Stimulated activated CD8-positive, alpha-beta memory T cell treated with anti-CD3 and anti-CD28 coated beads, Interleukin-12 subunit alpha, Interleukin-12 subunit beta, amount 100 ng/mL, for 4 hours (primary cell): ENCODE measurements at regions not wholly inside any gene's neighbourhood (a gene's known extent, or its start where the extent isn't known, plus 50 kb on each side); places are given as distances from the start of the nearest gene placed in this dataset.

Experiments used
- DNase-seq: peaks from one replicate; pipeline ENCODE4 v3.0.0-alpha.2; 2020; ENCODE audit warnings: low read depth

DNA sequence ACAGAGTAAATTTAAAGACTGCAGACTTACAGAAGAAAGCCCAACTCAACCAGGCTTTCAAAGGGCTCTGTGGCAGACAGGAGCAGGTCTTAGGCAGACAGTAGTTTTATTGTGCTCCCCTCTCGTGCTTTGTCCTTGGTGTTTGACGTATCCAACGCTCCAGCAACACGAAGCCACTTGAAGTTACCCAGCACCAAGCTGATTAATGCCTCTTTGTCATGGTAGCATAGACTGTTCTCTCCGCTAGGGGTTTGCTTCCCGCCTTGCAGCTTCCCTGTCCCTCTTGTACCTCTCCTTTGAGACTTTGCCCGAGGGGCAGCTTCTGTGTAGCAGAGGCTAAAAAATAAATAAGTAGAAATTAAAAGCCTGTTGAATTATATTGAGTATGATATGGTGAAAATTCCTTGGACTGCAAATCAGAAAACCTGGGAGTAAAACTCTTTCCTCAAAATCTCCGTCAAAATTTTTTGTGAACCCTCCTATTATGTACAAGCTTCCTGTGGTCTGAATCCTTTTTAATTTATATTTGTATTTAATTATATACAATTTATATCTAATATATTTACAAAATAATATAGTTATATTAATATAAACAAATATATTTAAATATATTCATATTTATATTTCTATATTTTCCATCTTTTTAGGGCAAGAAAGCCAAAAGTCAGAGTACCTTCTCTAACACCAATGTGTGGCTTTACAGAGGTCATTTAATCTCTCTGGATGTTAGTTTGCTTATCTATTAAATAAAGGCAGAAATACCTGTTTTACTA lies 405.4 kb downstream of the DMAC1 start:
- no peak for DNase-seq

DNA sequence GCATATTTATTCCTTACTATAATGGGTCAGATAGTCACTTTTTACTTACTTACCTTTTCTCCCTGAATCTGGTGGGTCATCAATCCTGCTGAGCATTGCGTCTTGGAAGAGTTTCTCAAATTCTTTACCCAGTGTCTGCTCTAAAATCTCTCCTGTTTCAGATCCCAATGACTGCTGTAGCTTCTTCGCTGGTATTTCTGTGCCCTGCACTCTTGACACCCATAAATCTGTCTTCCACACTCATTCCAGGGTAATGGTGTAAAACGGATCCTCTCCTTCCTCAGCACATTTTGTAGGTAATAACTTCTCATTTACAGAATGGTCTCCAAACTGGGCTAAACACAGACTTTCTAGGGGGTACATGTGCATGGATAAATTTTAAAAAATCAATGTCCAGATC lies 407.4 kb downstream of the DMAC1 start:
- DNase-seq, result no peak

DNA sequence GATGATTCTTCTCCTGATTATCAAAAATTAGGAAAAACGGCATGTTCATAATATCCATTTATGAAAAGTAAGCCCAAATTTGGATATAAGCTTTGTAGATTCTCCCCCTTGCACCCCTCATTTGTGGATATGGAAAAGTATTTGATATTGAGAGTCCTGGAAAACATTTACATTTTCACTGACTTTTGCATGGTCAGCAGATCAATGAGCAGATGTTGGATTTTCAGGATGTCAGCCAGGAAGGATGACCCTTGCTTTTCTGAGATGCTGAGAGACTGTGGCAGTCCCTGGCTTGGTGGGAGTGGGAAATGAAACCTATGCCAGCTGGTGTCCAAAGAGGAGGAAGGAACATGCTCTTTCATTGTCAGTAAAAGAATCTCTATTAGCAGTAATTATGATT lies 410.8 kb downstream of the DMAC1 start:
- DNase-seq, result no peak

DNA sequence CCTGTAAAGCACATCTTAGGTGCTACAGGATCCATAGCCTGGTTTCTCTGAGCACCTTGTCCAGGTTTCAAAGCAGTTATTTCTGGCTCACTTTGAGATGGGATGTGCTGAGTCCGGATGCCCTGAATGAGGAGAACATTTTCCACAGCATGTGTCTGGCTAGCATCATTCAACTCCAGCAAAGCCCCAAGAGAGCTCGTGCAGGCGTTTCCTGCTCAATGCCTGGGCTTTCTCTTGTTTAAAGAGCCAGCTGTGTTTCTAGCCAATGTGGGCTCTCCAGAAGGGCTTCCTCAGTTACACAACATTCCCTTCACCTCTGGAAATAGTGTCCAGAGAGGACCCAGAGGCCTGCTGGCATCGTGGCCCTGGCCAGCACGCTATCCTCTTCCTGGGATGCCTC lies 411.7 kb downstream of the DMAC1 start:
- DNase-seq, result no peak

DNA sequence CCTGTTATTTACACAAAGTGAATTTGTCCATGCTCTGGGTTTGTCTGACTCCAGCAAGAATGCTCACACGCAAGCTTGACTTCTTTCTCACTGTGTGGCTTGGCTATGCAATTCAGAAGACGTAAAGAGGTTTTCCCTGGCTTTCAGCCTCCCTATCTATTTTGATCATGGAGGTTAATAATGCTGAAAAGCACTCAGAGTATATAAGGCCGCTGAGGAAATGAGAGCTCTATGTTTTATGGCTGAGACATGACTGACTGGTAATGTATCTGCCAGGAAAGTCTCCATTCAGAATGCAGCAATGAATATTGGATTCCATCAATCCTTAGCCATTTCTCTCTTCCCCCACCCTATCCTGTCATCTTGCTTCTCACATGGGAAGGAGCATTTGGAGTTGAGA lies 417.3 kb downstream of the DMAC1 start:
- DNase-seq, result no peak

DNA sequence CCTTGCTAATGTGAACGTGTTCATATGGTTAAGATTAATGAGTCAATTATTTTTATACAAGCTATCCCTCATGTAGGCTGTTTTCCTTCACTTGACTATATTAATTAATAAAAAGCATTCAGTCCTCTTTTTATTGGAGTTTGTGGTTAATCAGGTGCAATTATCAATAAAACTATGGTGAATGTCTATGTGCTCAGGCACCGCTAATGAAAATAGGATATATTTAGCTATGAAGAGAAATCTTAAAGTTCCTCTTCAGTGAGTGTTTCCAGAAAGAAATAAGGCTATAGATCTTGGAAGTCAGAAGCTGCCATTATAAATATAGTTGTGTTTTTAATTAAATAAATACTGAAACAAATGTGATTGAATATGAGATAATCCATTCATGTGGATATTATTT lies 422.1 kb downstream of the DMAC1 start:
- no peak for DNase-seq

DNA sequence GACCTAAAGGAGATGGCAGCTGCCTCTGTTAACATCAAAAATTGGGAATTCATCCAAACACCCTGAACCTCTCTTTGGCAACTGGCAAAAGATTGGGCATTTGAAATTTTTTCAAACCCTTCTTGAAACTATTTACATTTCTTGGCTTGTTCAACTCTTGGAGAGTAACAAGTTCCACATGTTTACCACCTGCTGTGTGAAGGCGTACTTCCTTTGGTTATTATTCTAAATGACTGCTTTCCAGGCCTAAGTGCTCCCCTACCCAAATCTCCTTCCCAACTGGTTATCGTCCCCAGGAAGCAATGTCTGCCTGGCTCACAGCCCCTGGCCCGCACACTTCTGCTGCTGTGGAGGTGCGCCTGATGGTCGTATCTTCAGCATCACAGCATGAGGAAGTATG lies 422.7 kb downstream of the DMAC1 start:
- DNase-seq, result no peak

DNA sequence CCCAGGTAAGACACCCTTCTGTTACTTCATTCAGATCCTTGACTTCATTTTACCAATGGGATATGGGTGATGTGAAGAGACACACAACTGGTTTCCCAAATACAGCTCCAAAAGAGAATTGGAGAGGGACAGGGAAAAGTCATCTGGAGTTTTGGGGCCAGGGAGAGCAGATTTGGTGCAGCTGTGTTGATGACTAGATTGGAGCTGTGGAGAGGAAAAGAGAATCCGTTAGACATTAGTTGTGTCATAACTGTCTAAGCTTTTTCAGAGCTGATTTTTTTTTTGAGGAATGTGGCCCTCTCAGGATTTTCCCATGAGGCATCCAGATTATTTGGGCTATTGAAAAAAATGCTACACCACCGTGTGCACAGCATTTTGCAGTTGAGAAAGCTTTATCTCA lies 423.4 kb downstream of the DMAC1 start:
- DNase-seq, result no peak

DNA sequence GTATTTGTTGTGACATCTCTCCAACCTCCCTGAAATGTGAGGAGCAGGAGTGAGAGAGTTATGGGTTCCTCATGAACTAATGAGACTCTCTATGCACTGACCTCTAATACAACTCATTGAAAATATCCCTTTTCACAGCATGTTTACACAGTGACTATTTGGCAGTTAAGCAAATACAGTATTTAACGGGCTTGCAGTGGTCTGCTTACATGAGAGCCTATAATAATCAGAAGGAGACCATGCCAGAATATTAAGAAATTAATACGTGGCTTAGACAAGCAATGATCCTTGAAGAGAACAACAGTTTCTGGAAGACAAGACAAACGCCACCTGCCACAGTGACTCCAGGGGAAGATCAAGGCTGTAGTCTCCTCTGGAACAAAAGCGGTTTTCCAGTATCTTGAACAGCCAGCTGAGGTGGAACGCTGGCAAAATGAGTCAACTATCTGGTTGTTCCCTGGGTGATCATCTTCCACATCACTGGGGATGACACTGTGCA lies 424.5 kb downstream of the DMAC1 start:
- no peak for DNase-seq

DNA sequence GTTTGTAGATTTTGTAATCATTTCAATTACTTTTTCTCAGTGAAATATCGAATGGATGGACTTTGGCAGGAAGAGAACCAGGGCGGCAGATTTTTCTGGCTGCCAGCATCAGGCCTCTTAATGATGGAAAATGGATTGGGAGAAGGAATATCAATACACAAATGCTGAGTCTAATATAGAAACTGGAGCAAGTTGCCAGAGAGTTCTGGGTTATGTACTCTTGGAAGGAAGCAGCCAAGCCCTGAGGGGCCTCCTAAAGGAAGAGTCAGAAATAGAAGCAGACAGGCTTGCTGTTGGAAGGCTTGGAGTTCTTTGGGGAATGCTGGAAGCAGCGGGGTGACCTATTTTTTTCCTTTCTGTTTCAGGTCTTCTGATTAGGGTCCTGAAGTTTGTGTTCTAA lies 428.6 kb downstream of the DMAC1 start:
- DNase-seq, result no peak

DNA sequence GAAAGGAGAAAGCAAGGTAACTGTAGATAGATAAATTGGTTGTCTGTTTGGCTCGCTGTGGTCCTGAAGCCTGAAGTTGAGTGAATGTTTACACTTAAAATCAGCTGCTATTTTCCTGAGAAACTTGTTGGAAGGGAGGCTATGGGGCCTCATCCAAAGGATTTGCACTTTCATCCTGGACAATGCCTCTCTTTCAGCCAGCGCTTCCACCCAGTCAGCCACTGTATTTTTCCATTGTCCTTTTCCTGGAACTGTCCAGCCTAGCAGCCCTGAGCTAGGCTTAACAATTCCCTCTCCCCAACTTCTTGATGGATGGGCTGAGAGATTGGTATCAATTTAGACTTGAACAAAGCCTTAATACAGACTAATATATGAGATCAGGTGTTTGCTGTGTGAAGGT lies 429.2 kb downstream of the DMAC1 start:
- DNase-seq, result no peak

DNA sequence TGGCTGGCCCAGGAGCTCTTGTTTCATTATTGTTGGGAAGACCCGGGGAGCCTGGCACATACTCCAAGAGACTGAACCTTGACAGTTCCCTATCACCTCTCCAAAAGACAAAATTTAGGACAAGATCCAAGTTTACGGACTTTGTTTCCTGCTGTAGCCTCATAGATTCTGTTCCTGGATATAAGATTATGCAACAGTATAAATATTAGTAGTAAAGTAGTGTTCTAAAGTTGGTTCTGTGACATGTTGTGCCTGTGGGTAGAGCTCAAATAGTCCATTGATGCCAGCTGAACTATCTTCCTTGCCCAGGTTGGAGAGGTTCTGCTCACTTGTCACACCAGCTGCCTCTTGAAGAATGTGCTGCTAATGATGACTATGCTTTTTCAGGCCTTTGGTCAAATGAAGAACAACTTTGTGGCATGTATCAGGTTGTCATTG lies 430.2 kb downstream of the DMAC1 start:
- no peak for DNase-seq

DNA sequence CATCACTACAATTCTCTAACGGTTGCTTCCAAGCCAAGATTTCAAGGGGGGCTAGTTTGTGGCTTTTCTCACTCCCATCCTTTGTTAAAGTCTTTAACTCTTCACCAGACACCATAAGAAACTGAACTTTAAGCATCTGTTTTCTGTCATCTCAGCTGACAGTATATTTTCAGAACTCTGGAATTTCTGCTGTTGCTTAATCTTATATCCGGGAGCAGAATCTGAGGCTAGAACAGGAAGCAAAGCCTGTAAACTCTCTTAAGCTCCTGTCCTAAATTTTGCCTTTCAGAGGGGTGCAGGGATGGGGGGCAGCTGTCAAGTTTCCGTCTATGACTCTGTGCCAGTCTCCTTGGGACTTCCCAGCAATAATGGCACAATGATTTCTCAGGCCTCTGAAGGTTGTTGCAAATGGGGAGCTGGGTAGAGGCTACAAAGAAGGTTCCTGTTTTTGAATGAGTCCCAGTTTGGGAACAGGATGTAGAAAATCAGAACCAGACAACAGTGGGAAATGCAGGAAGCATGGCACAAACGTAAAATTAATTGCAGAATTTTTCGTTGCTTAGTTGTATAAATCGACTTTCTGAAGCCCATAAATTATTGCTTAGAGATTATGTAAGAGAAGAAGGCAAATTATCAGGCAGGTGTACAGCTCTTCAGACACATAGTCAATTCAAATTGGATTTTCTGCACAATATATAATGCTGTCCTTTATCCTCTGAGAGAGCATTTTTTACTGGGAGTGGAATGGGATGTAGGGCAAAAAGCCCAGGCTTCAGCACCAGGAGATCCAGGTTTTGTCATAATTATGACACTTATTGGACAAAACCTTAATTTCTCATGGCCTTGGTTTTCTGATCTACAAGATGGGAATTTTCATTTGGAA lies 430.9 kb downstream of the DMAC1 start:
- no peak for DNase-seq

DNA sequence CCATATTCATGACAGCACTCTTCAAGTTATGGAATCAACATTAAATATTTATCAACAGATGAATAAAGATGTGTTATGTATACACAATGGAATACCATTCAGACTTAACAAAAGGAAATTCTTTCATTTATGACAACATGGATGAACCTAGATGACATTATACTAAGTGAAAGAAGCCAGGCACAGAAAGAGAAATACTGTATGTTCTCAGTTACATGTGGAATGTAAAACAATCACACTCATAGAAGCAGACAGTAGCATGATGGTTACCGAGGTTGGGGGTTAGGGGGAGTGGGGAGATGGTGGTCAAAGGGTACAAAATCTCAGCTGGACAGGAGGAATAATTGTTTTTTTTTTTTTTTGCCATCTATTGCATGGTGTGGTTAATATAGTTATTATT lies 431.9 kb downstream of the DMAC1 start:
- DNase-seq, result no peak

DNA sequence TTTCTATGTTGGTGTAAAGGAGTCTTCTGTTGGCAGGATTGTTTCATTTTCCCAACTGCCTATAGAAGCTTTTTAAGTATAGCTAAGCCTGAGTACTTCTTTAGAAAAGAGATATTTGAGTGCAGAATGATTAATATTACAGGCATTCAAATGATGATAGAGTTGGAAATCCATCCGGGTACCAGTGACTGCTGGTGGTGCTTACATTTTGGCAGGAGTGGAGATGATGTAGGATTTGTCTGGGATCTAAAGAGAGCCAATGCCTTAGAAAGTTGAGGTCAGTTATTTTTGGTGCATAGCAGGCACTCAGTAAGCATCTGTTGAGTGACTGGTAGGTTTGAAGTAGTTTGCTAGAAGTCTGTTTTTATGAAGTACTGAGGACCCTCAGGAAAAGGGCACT lies 433.5 kb downstream of the DMAC1 start:
- no peak for DNase-seq

DNA sequence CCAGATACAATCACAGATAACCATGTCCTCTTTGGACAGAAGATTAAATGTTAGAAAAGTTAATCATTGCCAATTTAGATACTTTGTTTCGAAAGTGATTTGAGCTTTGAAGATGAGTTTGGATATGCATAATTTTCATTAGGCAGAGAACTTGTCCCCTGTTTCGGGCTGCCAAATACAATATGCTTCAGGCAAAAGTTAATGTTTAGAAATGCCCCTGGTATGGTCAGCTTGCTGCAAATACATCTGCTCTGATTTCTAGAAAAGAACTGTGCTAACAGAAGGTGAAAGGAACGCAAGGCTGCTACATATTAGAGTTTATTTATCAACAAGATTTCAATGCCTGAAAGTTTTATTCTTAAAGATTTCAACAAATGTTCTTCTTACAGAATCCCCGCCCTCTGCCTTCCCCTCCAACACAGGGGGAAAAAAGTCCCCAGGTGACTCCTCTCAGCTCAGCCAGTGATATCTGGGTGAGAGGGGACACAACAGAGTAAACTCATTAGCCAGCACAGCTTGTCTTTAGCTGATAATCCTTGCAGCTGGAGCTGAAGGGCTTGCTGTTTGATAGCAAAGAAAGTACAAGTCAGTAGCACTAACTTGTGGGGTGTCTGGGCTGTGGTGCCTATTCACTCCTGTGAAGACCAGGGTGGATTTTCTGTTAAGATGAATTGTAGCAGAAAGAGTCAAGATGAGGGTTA lies 435.7 kb downstream of the DMAC1 start:
- no peak for DNase-seq

DNA sequence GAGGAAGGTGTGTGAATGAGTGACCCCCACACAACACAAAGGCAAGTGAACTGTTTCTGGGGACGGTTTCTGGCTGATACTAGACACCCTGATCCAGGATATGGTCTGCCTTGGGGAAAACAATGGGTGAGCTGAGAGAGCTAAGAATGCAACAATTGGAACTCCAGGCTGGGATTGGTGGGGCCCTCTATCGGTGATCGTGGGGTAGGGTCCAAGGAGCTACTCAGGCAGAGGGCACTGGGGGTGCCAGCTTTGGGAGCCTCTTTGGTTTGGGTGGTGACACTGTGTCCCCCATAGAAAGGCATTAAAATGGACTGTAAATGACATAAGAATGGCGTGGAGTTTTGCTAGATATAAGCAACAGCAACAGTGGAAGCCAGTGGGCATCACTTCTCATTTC lies 439.1 kb downstream of the DMAC1 start:
- DNase-seq, result no peak

DNA sequence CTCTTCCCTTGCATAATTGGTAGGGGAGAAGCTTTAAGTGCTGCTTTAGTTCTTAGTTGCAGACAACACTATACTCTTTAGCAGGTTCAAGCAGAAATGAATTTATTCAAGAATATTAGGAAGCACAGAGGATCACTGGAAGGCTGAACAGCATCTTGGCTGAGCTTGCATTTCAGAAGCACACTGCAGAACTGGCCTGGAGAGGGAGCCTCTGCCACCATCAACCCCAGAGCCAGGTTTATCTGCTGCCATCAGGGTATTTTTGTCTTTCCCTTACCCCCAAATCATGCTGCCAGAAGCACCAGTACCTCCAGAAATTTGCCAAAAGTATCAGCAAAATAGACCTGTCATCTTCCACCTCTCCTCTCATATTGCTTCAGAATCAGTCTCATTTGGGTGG lies 440.7 kb downstream of the DMAC1 start:
- DNase-seq, result no peak

DNA sequence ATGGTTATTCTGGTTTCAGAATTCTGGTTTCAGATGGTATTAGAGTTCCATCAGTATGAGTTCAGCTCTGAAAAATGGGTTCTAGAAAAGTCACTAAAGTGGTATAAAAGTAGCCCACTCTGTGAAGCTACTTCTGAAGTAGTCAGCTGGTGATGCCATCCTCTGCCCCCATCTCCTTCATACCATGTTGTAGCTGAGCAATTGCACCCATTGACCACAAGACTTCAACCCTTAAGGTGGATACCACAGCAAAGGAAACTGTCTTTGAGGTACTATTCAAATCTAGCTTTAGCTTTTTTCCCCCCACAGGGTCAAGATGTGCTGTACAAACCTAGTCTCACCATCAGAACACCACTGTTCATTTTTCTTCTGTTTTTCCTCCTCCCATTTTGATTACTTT lies 444.9 kb downstream of the DMAC1 start:
- DNase-seq, result no peak

DNA sequence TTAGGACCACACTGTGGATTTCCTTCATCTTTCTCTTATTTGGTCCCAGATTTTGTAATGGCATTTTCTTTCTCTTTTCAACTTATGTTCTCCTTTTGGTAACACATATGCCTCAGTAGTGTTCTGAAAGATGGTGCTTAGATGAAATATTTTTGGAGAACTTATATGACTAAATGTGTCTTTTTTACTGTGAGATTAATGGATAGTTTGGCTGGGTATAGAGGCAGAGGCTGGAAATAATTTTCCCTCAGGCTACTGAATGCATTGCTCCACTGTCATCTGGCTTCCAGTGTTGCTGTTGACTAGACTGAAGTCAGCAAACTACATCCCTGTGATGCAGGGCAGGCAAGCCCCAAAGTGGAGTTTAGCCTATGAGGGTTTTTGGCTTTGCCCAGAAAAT lies 450.9 kb downstream of the DMAC1 start:
- DNase-seq, result no peak

DNA sequence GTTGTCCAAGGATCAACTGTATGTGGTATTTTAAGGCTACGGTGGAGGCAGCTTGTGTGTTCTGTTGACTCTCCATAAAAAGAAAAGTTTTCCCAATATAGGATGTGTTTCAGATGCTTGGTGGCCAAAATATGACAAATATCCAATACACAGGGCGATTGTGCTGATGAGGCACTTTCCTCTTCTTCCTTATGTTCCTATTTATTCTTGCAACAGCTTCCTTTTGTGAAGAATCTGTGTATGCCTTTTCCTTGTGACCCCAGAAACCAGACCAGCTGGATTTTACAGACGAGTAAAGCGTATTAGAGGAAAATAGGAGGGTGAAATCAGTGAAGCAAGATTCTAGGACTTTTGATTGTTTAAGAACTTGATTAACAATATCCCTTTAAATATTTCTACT lies 452.0 kb downstream of the DMAC1 start:
- DNase-seq, result no peak

DNA sequence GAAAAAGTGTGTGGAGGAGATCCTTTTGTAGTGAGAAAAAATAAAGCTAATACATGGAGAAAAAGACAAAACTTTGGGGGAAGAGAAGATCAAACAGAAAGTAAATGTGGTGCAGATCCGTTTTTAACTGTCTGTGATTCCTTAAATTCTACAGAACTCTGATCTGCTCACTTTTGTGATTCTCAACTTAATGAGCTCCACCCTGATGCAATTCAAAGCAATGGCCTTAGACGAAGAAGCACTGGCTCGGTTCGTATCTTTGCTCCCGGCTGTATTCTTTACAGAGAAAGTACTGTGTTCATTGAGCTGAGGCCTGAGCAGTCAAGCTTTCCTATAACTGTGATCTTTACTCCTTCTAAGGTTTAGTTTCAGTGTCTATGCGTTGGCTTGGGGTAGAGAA lies 453.4 kb downstream of the DMAC1 start:
- DNase-seq, result no peak

DNA sequence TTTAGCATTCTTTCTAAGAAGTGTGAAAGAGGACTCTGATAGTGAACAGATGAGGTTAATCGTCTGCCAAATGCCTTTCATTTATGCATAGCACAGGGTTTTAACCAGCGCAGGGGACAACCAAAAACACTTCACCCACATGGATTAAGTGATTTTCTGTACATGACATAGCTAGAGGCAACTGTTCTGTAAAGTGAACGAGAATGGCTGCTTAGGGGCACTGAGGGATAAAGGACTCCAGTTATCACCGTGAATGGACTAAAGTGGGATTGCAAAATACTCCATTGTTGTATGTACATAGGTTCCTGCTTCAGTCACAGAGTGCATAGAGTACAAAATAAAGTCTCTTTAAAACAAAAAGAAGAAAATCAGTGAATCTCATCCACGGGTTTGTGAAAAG lies 456.8 kb downstream of the DMAC1 start:
- DNase-seq, result no peak
